ENCODE measurements at regions not wholly inside any gene's neighbourhood (a gene's known extent, or its start where the extent isn't known, plus 50 kb on each side); places are given as distances from the start of the nearest gene placed in this dataset.

DNA sequence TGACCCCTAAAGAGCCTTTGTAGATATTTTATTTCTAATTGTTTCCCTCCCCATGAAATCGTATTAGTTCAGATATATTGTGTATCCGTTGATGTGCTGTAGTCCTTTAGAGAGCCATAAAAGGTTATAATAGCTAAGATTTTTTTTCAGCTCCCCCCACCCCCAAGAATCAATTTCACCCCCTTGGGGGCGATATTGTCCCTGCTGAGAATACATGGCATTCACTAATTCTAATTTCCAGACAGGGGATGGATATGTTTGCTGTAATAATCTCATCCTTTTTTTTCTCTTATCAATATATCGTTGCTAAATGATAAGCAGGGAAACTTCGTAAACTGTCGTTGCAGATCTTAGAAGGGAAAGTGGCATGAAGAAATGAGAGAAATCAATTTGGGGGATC is 530.7 kb downstream of the TMEM182 start:
- Histone ChIP-seq H3K27me3 (ENCODE audit: control insufficient read depth, insufficient read depth, low read length) (peaks cover 10% of the 10 kb centered on the region), H3K36me3 (ENCODE audit: control insufficient read depth, insufficient read depth, low read length) (no peaks in the 10 kb centered on the region), H3K4me3 (ENCODE audit: low read depth, low read length) (no peak overlapping the region)
- FAIRE-seq, result no peak
- TF ChIP-seq, protein P1, sequence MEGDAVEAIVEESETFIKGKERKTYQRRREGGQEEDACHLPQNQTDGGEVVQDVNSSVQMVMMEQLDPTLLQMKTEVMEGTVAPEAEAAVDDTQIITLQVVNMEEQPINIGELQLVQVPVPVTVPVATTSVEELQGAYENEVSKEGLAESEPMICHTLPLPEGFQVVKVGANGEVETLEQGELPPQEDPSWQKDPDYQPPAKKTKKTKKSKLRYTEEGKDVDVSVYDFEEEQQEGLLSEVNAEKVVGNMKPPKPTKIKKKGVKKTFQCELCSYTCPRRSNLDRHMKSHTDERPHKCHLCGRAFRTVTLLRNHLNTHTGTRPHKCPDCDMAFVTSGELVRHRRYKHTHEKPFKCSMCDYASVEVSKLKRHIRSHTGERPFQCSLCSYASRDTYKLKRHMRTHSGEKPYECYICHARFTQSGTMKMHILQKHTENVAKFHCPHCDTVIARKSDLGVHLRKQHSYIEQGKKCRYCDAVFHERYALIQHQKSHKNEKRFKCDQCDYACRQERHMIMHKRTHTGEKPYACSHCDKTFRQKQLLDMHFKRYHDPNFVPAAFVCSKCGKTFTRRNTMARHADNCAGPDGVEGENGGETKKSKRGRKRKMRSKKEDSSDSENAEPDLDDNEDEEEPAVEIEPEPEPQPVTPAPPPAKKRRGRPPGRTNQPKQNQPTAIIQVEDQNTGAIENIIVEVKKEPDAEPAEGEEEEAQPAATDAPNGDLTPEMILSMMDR (IDR thresholded peaks at IDR 0.05; ENCODE audit: insufficient read depth, low read length, severe bottlenecking), result no peak
- no peak for DNase-seq (ENCODE audit: low read depth)

DNA sequence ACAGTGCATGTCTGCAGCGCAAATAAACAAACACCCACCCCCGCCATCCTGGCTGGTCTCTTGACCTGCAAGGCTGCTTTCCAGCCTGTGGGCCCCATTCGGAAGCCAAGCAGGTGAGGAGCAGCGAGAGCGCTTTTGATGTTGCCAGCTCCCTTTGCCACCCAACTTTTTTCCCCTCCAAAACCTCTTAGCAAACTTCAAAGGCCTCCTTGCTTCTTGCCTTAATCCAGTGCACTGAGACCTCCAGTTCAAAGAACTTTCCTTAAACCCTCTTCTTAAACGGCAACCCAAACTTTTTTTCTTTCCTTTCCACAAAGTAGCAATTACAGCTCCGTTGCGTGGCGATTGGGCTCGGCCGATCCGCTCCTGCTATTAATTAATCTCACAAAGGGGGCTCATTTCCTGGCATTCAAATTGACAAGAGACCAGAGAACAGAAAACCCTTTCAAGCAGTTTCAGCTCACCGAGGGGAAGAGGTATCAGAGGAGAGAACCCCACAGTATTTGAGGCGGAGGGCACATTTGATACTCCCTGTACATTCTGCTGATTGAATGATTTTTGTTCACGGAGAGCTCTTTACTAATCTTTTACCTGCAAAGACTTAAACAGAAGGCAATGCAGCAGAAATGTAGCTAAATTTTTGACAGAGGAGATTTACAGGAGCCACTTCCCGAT is 531.4 kb downstream of the TMEM182 start:
- TF ChIP-seq, protein P1 (IDR thresholded peaks at IDR 0.05; ENCODE audit: insufficient read depth, low read length, severe bottlenecking), result no peak

DNA sequence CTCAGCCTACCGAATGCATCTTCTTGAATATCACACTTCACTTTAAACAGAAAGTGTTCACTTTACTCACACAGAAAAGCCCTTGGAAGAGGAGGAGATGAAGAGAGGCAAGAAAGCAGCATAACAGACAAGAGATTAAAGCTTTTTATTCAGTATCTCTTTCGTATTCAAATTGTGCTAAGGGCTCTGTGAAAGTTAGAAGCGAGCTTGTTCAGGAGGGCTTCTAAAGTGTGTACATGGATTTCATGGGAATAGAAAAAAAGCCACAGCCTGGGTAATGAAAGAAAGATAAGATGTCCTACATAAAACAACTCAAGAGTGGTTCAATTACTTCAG is 531.9 kb downstream of the TMEM182 start:
- TF ChIP-seq, protein P1 (IDR thresholded peaks at IDR 0.05; ENCODE audit: insufficient read depth, low read length, severe bottlenecking), result no peak
- H3K27me3 ChIP-seq (ENCODE audit: control insufficient read depth, insufficient read depth, low read length), result peaks cover 10% of the 10 kb centered on the region
- no peak overlapping the region for H3K4me3 ChIP-seq (ENCODE audit: low read depth, low read length)
- FAIRE-seq (no peak), DNase-seq (ENCODE audit: low read depth) (no peak)
- no peaks in the 10 kb centered on the region for H3K36me3 ChIP-seq (ENCODE audit: control insufficient read depth, insufficient read depth, low read length)

More for the DNA sequence above, 531.4 kb downstream of the TMEM182 start:
- FAIRE-seq, result no peak
- no peaks in the 10 kb centered on the region for H3K36me3 ChIP-seq (ENCODE audit: control insufficient read depth, insufficient read depth, low read length)
- DNase-seq (ENCODE audit: low read depth), result no peak
- H3K4me3 ChIP-seq (ENCODE audit: low read depth, low read length), result no peak overlapping the region
- peaks cover 10% of the 10 kb centered on the region for H3K27me3 ChIP-seq (ENCODE audit: control insufficient read depth, insufficient read depth, low read length)

DNA sequence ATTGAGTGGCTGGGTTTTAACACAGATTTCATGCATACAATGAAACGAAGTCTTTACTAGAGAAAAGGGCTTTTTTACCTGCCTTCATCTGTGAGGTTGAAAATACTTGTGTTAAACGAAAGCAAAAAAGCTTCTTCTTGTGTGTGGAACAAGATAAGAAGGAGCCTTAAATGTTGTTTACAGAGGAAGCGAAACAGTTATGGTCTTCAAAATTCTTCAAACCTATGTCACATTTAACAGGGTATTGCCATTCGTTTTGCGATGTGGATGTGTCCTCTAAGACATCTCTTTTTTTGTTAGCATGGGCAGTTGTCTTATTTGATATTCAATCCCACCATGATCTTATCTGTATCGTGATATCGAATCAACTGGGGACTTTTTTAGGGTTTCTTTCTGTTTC is 532.6 kb downstream of the TMEM182 start:
- H3K4me3 ChIP-seq (ENCODE audit: low read depth, low read length), result no peak overlapping the region
- no peak for FAIRE-seq
- no peak for DNase-seq (ENCODE audit: low read depth)
- TF ChIP-seq, protein P1 (IDR thresholded peaks at IDR 0.05; ENCODE audit: insufficient read depth, low read length, severe bottlenecking), result no peak
- H3K36me3 ChIP-seq (ENCODE audit: control insufficient read depth, insufficient read depth, low read length), result no peaks in the 10 kb centered on the region
- H3K27me3 ChIP-seq (ENCODE audit: control insufficient read depth, insufficient read depth, low read length), result peaks cover 10% of the 10 kb centered on the region

DNA sequence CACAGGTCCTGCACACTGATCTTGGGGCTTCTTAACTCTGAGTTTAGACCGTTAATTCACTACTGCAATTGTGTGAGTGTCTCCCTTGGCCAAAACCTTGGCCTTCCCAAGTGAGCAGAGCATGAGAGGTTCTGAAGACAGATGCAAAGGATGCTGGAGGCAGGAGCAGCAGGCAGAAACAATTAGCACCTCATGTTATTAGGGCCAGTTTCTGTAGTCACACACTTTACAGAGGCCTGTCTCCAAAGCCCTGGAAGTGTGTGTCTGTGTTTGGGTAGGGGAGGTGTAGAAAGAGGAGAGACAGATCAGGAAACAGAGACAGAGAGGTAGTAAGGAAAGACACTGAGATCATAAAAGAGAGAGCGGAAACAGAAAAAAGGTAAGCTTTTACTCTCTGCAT is 533.8 kb downstream of the TMEM182 start:
- TF ChIP-seq, protein P1 (IDR thresholded peaks at IDR 0.05; ENCODE audit: insufficient read depth, low read length, severe bottlenecking), result no peak
- Histone ChIP-seq H3K27me3 (ENCODE audit: control insufficient read depth, insufficient read depth, low read length) (peaks cover 10% of the 10 kb centered on the region), H3K36me3 (ENCODE audit: control insufficient read depth, insufficient read depth, low read length) (no peaks in the 10 kb centered on the region), H3K4me3 (ENCODE audit: low read depth, low read length) (no peak overlapping the region)
- FAIRE-seq (no peak), DNase-seq (ENCODE audit: low read depth) (no peak)

DNA sequence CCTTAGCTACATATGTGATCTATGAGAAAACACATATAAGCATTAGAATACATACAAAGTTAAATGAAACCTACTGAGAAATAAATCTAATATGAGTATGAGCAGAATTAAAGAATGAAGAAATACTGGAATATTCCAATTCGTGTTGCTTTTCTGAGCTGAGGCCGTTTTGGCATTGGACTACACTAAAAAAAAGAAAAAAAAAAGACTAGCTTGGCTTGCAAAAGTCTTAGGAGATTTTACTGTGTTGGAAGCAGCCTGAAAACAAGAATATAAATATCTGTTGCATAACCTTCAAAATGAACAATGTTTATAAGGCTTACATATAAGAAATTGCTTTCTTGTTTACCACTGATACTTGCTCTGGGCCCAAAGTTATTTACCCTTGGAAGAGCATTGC is 562.8 kb downstream of the TMEM182 start:
- FAIRE-seq (no peak), DNase-seq (ENCODE audit: low read depth) (no peak)
- Histone ChIP-seq H3K27me3 (ENCODE audit: control insufficient read depth, insufficient read depth, low read length) (no peaks in the 10 kb centered on the region), H3K36me3 (ENCODE audit: control insufficient read depth, insufficient read depth, low read length) (no peaks in the 10 kb centered on the region), H3K4me3 (ENCODE audit: low read depth, low read length) (no peak overlapping the region)
- TF ChIP-seq, protein P1 (IDR thresholded peaks at IDR 0.05; ENCODE audit: insufficient read depth, low read length, severe bottlenecking), result no peak

All from bronchial epithelial cell (primary cell).